Fibroblast of the conjunctiva (primary cell): ENCODE measurements at regions not wholly inside any gene's neighbourhood (a gene's known extent, or its start where the extent isn't known, plus 50 kb on each side); places are given as distances from the start of the nearest gene placed in this dataset.
"Not testable (repeated sequence)": the region's sequence is repeated elsewhere in the genome, so short reads cannot be mapped to it uniquely, and the experiment has no call there.

Experiments used
- DNase-seq: peaks from one replicate; pipeline ENCODE4 v3.0.0-alpha.2; 2010; ENCODE audit warnings: low read depth

DNA sequence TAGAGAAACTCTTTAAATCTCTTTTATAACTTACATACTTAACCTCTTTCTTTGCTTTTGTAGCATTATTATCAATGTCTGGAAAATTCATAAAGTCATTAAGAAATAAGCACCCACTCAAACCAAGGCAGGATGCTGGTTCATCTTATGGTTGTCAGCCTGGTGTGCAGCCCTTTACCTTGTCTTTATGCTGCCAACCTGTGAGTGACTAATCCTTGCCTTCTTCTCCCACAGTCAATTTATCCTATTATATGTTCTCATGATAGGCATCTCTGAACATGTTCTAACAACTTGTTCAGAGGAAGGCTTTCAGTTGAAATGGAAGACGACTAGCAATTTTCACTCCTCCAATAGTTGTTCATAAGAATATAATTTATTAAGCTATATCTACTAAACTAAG, 186.9 kb upstream of the CAND1 start:
- DNase-seq = no peak

DNA sequence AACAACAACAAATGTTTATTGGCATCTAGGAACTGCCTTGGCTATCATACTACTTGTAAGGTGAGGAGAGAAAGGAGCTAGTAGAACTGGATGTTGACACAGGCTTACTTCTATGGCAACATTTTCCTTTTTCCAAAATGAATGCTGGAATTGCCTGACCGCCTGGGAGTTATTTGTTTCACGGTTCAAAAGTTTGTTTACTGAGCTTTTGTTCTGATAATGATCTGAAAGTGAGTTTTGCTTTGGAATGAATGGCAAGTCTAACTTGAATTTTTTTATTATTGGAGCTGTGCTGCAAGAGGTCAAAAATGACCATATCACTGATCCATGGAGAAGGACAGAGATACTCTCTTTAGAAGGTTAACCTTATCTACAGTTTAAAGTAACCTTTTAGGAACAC, 183.5 kb upstream of the CAND1 start:
- no peak for DNase-seq

DNA sequence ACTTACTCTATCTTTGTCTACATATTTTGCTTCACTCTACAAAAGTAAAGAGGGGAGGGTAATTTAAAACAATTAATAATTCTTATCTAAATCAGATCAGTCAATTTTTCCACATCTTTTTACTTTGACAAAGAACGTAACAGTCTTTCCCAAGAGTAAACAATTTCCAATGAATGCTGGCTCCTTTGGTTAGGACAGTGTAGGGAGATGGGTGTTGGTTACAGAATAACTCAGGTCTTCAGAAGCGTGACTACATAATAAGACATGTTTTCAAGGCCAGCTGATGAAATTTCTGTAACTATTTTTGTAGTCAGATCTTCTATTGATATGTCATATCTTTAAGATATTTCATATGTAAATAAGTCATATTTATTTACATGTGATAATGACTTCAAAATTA, 183.0 kb upstream of the CAND1 start:
- DNase-seq = no peak

DNA sequence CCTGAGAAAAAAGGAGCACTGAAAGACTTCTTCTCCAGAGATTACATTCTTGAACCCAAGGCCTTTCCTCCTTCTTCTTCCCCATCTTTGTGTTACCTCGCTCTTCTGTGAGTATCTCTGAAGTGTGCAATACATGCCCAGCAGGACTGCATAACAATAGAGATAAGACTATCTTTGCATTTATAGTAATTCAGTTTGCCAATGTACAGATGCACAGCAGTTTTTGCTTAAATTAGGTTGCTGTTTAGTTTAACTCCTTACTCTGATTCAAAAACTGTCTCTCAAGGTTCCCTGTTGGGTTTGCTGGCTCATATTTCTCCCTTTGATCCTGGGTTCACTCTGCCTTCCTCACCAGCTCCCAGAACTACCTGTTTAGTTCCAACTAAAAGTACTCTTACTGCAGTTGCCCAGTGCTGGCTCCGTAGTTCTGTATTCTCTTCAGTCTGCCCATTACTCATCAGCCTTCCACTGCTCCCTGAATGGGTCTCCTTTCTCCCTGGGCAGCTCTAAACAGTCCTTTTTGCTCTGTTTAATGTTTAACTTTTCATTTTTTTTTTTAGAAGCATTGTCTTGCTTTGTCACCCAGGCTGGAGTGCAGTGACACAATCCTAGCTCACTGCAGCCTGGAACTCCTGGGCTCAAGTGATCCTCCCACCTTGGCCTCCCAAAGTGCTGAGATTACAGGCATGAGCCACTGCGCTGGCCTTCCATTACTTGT, 180.6 kb upstream of the CAND1 start:
- no peak for DNase-seq

DNA sequence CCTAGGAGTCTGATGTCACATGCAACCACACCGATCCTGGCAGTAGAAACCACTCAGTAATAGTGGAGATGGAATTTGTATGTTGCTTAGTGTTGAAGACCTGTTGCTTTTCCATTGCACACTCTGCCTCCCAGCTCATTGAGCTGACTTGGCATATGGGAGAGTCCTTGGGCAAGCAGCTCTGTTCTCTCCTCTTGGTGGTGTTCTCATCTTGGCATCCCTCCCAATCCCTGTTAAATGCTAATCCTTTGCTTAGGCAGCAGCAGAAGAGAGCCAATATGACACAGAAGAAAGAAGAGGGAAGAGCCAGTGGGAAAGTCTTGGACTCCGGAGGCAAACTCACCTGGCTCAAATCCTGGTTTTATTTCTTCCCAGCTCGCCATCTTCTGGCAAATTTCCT, 178.0 kb upstream of the CAND1 start:
- DNase-seq = no peak

DNA sequence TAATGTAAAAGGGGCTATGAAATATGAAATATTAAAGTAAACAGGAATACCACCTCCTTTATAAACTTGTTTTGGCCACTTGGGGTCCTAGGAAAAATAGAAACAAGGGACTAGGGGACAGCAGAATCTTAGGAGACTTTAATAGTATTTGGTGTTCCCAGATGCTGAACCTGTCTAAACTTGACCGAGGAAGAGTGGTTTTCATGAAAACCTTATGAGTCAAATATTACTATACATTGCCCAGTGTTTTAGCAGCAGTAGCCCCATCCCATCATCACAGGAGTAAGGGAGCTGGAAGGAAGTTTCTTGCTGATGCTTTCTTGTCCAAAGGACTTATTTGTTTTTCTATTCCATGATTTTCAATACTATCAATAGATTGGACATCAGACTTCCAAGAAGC, 177.5 kb upstream of the CAND1 start:
- DNase-seq = no peak

DNA sequence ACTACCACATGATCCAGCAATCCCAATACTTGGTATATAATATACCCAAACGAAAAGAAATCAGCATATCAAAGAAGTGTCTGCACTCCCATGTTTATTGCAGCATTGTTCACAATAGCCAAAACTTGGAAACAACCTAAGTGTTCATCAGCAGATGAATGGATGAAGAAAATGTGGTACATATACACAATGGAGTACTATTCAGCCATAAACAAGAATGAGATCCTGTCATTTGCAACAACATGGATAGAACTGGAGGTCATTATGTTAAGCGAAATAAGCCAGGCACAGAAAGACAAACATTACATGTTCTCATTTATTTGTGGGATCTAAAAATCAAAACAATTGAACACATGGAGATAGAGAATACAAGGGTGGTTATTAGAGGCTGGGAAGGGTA, 176.2 kb upstream of the CAND1 start:
- DNase-seq = not testable (repeated sequence)

DNA sequence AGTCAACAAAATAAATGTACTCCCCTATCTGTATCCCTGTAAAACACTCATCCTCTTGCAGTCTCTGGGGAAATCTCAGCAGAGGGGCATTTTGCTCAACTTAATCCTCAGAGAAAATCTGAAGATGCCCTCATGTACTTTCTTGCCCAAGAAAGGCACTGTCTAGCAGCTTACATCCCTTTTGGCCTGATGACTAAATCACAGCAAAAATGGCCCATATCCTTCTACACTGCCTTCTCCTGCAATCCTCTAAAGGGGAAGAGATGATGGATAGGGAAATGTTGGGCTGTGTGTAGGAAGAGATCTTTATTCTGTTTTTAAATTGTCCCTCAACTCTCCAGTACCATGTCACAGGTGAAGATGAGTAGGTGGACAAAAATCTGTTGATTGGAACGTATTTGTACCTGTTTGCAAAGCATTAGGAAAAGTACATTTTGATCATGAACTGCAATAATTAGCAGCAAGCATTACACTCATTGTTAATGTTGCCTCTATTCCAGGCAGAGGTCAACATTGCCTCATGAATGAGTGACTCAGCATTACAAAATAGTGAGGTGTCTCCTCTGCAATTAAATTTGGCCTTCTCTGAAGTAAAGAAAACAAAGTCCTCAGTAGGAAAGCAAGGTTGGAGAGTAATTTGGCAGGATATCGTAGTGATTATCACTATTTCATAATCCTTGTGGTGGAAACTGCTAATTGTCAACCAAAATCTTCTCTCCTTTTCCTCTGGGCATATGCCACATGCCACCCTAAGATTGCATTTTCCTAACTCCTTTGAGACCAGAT, 172.4 kb upstream of the CAND1 start:
- peak; percentile 6 for DNase-seq

DNA sequence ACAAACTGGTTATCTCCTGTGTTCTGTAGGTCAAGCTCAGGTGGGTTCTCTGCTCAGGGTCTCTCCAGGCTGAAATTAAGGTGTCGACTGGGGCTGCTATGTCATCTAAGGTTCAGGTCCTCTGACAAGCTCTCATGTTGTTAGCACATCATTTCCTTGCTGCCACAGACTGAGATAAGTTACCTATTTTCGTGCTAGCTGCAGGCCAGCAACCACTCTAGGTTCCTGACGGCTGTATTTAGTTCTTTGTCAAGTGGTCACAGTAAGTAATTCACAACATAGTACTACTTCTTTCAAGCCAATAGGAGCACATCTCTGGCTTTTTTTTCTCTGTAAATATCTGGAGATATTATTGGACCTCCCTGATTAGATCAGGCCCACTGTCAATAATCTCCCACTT, 169.3 kb upstream of the CAND1 start:
- DNase-seq = no peak

DNA sequence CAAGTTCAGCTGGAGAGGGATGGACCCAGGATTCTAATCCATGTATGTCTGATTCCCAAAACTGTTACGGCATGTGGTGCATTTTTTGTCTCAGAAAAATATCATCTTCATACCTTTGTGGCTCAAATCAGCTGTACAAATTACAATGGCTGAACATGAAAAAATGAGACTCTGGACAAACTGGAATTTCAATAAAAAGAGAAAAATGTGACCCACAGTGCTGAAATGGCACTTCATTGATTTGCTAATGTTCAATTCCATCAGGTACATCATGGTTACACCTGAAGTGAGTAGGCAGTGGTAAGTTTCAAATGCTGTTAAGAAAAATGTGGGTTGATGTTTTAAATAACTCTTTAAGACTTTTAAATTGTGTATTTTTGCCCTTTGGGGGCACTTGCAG, 165.6 kb upstream of the CAND1 start:
- no peak for DNase-seq

DNA sequence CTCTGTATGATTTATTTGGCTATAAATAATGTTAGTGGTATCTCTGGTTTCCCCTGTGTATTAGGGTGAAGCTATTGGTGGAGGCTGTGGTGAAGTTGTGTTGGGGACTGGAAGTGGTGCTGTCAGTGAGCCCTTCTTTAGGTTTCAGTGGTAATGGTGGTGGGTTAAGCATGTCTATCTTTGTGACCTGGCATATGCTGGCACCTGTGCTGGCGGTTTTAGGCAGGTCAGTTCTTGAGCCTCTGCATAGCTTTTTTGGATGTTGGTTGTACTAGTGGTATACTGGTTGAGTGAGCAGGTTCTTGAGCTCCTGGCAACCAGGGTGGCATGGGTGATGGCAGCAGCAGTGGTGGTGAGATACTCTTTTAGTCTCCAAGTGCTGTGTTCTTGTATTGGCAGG, 161.9 kb upstream of the CAND1 start:
- no peak for DNase-seq

DNA sequence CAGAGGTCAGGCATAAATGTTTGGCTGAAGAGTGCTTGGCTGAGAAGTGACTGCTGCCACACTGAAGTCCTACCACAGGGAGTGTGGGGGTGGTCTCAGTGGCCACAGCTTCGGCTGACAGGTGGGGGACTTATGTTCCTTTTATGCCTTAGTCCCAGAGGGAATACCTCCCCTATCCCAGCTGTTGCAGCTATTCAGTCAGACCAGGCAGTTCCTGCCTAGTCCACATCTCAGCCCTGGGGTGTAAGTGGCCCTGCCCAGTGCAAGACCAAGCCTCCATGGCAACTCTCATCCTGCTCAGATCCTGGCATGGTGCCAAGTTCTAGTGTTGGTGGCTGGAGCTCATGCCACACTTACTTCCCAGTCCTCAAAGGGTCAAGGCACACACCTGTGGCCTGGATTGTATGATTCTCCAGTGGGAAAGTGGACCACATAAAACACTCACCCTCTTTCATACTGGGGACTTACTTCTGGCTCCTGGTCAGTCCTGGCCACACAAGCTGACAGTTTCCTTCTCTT, 161.3 kb upstream of the CAND1 start:
- no peak for DNase-seq

DNA sequence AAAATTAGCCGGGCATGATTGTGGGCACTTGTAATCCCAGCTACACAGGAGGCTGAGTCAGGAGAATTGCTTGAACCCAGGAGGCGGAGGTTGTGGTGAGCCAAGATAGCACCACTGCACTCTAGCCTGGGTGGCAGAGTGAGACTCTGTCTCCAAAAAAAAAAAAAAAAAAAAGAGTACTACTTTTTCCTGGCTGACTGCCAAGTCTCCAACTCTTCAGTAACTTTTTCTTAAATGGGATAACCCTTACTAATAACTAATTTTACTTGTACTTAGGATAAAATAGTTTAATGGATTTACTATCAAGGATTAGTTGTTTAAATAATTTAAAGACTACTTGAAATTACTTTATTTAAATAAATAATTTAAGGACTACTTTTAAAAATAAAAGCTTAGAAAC, 158.8 kb upstream of the CAND1 start:
- DNase-seq = not testable (repeated sequence)

DNA sequence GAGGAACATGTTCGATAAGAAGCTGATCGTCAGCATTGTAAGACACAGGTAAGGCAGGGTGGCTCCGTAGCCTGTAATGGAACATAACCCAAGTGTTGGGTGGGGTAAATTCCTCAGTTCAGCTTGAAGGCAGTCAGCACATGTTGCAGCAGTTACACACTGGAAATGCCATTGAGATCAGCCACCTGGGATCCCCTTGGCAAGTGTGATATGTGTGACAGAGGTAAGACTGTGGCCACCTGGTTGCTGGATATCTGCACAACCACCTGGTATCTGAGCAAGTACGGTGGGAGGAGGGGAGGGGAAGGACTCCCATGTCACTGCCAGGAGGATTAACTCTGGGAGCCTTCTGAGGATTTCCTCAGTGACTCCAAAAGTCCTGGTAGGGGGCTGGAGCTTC, 158.0 kb upstream of the CAND1 start:
- DNase-seq = no peak

DNA sequence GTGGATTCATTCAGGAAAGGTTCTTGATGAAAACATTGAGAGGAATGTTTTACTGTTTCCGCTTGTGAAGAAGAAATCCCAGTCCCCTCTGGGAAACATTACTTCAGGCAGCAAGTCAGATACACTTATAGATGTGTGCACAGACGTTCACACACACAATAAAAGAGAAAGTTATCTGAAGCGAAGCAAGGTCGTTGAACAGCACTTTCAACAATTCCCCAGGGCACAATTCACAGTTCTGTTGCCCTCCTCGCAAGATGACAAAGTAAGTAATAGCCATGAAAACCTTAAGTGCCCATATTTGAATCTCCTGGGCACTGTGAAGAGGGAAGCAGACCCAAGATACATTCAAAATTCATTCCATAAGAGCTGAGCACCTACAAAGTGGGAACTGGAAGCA, 156.6 kb upstream of the CAND1 start:
- DNase-seq = no peak

DNA sequence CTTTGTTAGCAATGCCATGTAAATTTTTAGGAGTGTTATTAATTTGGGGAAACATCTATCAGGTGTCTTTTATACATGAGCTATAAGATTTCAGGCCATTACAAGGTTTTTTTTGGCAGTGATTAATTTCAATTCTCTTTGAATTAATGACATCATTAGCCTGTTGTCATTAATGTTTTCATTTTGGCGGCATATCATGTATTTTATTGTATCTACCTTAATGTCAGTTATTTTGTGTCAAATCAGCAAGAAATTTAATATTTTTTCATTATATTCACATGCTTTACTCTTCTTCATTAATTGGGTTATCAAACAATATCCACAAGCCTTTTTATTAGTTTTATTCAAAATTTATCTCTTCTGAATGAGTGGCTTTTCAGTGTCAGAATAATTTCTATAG, 153.0 kb upstream of the CAND1 start:
- DNase-seq = no peak

DNA sequence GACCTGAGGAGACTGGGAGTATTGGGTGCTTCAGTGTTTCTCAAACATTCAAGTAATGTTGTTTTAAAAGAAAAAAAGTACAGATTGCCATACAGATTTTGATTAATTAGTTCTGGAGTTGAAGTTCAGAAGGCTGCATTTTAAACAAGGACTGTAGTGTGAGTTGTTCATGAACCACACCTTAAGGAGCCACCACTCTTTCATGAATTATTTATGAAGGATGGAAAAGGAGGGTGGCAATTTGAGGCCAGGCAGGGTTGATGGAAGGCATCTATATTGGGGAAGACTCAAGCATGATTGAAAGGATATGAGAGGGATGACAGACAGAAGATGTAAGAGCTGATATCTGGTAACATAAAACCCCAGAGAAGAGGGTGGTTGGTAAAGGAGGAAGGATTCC, 146.6 kb upstream of the CAND1 start:
- no peak for DNase-seq

DNA sequence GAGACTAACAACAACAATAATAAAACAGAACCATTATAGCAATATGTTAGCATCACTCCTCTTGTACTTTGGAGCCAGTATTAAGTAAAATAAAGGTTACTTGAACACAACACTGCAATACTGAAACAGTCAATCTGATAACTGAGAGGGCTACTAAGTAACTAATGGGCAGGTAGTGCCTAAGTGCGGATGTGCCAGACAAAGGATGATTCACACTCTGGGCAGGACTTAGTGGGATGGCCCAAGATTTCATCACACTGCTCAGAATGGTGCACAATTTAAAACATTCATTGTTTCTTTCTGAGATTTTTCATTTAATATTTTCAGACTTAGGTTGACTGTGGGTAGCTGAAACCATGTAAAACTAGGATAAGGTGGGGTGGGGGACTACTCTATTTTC, 131.9 kb upstream of the CAND1 start:
- DNase-seq = no peak

DNA sequence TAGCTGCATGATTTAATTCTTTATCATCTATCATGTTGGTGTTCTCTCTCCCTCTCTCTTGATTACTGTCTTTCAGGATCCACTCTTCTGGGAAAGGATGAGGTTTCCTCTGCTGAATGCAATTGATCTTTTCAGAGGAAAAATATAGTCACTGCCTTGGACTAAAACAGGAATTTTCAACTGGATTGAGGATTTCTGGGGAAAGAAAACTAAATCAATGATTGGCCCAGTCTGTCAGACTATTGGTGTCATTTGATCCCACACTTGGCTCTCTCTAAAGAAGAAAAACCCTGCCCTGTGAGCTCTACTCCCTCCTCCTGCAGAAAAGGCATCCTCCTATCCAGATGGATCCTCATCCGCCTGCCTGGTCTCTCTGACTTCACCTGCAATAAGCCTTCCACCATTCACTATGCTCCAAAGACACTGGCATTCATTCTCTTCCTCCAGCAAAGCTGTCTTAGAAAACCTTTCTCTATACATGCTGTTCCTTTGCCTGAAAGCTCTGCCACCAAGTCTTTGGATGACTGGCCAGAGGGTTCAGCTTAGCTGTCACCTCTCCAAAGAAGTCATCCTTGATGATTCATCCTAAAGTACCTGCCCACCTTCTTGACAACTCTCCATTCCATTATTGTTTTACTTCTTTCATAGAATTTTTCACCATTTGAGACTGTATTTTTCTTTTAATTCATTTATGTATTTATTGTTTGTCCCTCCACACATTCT, 127.7 kb upstream of the CAND1 start:
- DNase-seq = no peak

DNA sequence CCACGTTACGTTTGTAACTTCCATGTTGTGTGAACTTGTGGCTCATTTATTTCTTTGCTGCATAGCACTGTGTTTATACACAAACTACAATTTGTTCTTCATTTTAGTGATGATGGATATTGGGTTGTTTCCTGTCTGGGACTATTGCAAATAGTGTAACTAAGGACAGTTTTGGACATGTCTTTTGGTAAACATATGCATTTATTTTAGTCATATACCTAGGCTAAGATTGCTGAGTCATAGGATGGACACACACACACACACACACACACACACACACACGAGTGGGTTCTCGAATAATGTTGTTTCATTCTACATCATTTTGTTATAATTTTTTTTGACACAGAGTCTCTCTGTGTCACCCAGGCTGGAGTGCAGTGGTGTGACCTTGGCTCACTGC, 123.5 kb upstream of the CAND1 start:
- no peak for DNase-seq

DNA sequence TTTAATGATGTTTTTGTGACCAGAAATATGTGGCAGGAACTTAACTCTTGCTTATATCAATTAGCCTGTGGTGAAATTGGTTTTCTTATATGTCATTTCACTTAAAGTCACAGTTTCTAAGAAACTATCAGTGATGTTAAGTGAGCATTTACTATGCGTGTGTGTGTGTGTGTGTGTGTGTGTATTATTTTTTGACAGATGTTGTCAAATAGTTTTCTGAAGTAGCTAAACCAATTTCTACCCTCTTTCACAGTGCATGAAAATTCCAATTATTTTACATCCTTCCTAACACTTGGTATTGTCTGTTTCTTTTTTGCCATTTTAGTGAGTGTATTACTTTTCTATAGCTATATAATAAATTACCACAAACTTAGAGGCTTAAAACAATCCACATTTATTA, 122.1 kb upstream of the CAND1 start:
- DNase-seq = no peak

DNA sequence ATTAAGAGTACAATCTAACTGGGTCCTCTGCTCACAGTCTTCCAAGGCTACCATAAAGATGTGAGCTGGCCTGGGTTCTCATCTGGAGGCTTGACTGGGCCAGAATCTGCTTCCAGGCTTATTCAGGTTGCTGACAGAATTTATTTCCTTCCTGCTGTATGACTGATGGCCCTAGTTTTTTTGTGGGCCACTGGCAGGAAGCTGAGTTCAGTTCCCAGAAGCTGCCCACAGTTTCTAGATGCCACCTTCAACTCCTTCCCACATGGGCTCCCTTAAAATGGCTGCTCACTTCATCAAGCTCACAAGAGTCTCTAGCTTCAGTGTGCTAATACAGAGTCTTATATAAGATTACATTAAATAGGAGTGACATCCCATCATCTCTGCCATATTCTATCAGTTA, 121.7 kb upstream of the CAND1 start:
- DNase-seq = no peak

DNA sequence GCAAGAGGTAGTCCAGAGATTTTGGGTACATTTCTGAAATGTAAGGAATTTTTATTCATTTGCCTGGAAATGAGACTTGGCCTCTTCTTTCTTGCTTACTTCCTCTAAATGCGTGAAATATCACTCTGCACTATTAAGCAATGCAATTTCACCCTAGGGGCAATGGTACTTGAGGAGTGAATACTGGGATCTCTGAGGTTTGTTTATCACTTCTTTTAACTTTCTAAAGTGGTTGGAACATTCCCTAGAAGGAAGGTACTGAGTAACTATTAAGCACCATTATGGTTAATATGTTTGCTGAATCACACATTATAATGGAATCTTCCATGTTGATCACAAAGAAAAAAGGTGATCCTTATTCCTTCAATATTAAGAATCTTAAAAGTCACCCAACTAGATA, 120.9 kb upstream of the CAND1 start:
- DNase-seq = no peak
